ENCODE measurements at regions not wholly inside any gene's neighbourhood (a gene's known extent, or its start where the extent isn't known, plus 50 kb on each side); places are given as distances from the start of the nearest gene placed in this dataset.
A peak's percentile ranks its signal among the peaks of the same experiment; 100 is the strongest.

DNA sequence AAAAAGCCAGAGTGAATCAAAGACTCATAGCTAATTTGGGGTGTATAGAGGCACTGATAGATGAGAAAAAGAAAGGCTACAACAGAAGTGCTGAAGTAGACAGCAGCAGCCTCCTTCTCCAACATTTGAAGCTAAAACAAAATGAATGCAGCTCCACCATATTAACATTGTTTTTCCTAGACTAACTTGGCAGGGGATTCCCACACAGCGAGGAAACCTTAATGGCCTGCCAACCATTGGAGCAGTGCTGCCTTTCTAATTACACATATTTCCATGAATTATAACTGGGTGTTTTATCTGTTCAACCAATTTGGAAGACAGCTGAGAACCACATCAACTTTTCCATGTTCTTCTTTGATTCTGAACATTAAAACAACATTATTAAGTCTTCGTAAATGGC, 478.6 kb downstream of the LIG4 start:
- in situ Hi-C loops (cut with HindIII; ENCODE audit: low sequenced_read_pairs) = no loop called here
- peak; percentile 52 for DNase-seq (ENCODE audit: low spot score)

- in situ Hi-C loops (cut with HindIII; ENCODE audit: low sequenced_read_pairs) = no loop called here
- no peak for DNase-seq (ENCODE audit: low spot score)
These were observed 479.2 kb downstream of the LIG4 start for GRCh38 chr13:107736170-107736569.

GRCh38 chr13:107734891-107735625, 480.3 kb downstream of the LIG4 start:
- peak; percentile 84 for DNase-seq (ENCODE audit: low spot score)
- in situ Hi-C loops (cut with HindIII; ENCODE audit: low sequenced_read_pairs) = no loop called here

GRCh38 chr13:107733276-107733675, 482.1 kb downstream of the LIG4 start:
- in situ Hi-C loops (cut with HindIII; ENCODE audit: low sequenced_read_pairs) = no loop called here

DNA sequence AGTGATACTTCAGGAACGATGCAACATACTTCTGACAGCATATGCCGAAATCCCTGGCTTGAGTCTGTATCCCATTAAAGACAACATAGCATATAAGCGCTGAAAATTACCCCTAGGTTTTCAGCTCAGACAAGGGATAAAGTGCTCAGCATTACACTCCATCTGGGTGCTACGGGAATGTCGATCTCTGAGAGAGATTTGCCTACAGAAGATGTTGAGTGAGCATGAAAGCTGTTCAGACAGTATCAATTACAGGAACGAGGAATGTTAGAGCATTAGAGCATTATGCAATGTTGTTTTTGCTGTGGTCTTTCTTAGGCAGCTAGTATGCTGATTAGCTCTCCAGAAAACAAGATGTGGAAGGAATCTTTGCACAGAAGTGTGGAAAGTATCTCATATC, 484.5 kb downstream of the LIG4 start:
- no peak for DNase-seq (ENCODE audit: low spot score)
- in situ Hi-C loops (cut with HindIII; ENCODE audit: low sequenced_read_pairs) = no loop called here

More at GRCh38 chr13:107733276-107733675, 482.1 kb downstream of the LIG4 start:
- DNase-seq (ENCODE audit: low spot score) = no peak

- no peak for DNase-seq (ENCODE audit: low spot score)
- in situ Hi-C loops (cut with HindIII; ENCODE audit: low sequenced_read_pairs) = no loop called here
These were observed 494.0 kb downstream of the LIG4 start for GRCh38 chr13:107721125-107721869.

DNA sequence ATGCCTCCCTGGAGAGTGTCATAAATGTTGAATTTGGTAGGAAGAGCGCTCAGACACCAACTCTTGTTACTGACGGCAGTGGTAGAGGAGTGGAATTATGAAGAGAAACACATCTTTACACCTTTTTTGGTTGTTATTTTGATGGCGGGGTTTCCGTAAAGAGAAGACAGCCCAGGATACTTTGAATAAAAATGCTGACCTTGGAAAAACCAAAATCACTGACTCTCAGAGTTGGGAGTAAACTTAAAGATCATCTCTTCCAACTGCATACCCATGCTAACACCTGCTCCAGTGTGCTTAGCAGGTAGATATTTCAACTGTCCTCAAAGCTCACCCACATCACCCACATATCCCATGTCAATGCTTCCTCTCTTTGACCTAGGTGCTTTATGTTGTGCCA, 498.6 kb downstream of the LIG4 start:
- in situ Hi-C loops (cut with HindIII; ENCODE audit: low sequenced_read_pairs) = no loop called here
- DNase-seq (ENCODE audit: low spot score) = no peak

DNA sequence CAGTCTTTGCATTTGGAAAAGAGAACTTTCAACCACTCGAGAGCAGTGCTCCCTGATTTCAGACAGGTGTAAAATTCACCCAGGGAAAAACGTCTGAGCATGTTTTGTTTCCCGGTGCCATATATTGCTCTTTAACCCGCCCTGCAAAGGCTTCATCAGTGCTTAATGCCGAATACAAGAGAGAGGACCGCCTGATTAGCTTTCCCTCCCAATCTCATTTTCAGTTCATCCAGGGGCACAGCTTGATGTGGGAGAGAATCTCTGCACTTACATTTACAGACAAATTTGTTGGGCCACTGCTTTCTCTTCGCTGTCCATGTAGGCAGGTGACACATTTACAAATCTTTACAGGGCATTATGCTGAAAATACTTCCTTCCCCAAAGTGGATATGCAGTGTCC, 499.1 kb downstream of the LIG4 start:
- in situ Hi-C loops (cut with HindIII; ENCODE audit: low sequenced_read_pairs) = no loop called here
- no peak for DNase-seq (ENCODE audit: low spot score)

- in situ Hi-C loops (cut with HindIII; ENCODE audit: low sequenced_read_pairs) = no loop called here
- DNase-seq (ENCODE audit: low spot score) = peak; percentile 55
These were observed 499.8 kb downstream of the LIG4 start for GRCh38 chr13:107715496-107715895.

- in situ Hi-C loops (cut with HindIII; ENCODE audit: low sequenced_read_pairs) = no loop called here
- no peak for DNase-seq (ENCODE audit: low spot score)
These were observed 502.0 kb downstream of the LIG4 start for GRCh38 chr13:107713314-107713713.

DNA sequence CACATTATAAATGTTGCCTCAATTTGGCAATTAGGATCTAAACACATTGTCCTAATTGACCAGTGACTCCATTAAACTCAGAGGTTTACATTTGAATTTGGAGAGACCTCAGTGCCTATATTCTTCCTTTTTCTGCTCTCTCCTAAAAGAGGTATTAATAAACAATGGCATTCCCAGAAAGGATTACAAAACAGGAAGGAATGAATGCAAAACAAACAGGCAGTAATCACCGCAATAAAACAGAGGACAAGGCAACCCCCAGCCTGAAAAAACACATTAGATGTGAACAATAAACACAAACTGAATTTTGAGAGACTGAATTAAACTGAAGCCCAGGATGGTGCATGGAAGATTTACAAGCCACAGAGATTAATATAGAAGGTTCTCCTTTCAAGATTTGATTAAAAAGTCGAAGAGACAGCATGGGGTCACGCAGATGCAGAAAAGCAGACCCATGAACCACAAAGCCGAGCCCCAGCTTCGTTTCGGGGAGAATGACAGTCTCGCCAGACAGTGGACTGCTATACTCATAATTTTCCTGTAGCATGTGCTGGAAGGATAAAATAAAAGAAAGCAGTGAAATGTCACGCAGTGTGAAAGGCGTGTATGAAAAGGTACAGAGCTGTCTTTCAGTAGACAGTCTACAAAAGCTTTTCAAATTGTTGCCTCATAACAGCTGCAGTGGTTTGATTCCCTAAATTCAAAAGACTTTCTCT, 503.0 kb downstream of the LIG4 start:
- in situ Hi-C loops (cut with HindIII; ENCODE audit: low sequenced_read_pairs) = no loop called here

GRCh38 chr13:107690181-107690580, 525.2 kb downstream of the LIG4 start:
- in situ Hi-C loops (cut with HindIII; ENCODE audit: low sequenced_read_pairs) = no loop called here
- no peak for DNase-seq (ENCODE audit: low spot score)

More for the DNA sequence above, 503.0 kb downstream of the LIG4 start:
- no peak for DNase-seq (ENCODE audit: low spot score)

GRCh38 chr13:107685876-107686275, 529.5 kb downstream of the LIG4 start:
- no peak for DNase-seq (ENCODE audit: low spot score)
- in situ Hi-C loops (cut with HindIII; ENCODE audit: low sequenced_read_pairs) = no loop called here

DNA sequence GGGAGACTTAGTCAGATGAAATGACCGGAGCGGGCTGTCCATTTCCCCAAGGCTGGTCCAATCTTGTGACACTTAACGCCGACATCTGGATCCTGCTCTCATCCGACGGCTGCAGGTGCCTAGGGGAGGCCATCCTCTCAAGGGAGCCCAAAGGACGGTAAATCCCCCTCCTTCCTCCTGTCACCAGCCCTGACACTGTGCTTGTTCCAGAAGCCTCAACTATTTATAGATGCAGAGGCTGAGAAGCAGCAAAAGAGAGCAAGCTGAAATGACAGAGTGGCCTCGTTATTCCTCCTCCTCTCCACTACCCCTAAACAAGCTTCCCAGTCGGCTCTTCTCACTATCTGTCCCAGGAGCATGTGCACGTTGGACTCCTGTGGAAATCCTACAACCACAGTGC, 533.7 kb downstream of the LIG4 start:
- DNase-seq (ENCODE audit: low spot score) = no peak
- in situ Hi-C loops (cut with HindIII; ENCODE audit: low sequenced_read_pairs) = no loop called here

DNA sequence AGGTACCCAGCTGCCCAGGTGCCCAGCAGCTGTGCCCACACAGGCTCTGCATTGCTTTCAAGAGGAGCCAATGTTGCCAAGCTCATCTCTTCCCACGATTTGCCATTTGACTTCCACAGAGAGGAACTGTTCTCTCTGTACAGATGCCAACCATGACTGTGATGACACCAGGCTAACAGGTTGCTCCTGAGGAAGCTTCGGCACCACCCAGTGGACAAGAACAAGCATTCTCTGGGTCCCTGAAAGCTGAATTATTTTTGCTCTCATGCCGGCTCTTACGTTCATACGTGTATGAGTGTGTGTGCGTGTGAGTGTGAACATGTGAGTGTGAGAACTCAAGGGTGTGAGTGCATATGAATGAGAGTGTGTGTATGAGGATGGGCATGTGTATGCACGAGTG, 535.2 kb downstream of the LIG4 start:
- in situ Hi-C loops (cut with HindIII; ENCODE audit: low sequenced_read_pairs) = no loop called here

GRCh38 chr13:107678075-107678689, 537.2 kb downstream of the LIG4 start:
- in situ Hi-C loops (cut with HindIII; ENCODE audit: low sequenced_read_pairs) = no loop called here
- DNase-seq (ENCODE audit: low spot score) = no peak

More for the DNA sequence above, 535.2 kb downstream of the LIG4 start:
- DNase-seq (ENCODE audit: low spot score) = no peak

DNA sequence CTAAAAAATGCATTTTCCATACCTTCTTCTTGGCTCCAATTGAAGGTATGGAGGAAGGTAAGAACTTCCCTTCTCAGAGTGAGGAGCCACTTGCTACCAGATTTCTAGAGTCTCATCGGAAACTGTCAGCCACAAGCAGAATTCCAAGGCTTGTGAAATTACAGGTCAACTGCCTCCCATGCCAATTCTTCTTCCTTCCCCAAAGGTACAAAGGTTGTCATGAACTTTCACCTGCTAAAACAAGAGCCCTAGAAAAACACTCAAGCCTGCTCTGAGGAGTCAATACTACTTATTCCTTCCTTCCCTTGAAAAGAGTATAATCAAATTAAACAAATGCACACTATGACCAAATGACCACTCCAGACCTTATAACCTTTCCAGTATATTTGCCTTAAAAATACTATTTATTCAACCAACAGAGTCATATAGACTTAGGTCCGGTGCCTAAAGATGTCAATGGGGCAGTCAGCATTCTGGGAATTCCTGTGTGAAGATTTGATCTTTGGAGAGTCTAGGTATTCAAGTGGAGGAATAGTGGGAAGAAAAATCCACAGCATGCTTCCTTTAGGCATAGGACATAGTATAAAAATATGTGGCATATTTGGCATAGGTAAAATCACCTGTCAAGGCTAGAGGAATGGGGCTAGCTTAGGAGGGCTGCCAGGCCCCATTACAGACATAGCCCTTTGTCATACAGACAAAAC, 539.3 kb downstream of the LIG4 start:
- in situ Hi-C loops (cut with HindIII; ENCODE audit: low sequenced_read_pairs) = no loop called here
- DNase-seq (ENCODE audit: low spot score) = no peak

DNA sequence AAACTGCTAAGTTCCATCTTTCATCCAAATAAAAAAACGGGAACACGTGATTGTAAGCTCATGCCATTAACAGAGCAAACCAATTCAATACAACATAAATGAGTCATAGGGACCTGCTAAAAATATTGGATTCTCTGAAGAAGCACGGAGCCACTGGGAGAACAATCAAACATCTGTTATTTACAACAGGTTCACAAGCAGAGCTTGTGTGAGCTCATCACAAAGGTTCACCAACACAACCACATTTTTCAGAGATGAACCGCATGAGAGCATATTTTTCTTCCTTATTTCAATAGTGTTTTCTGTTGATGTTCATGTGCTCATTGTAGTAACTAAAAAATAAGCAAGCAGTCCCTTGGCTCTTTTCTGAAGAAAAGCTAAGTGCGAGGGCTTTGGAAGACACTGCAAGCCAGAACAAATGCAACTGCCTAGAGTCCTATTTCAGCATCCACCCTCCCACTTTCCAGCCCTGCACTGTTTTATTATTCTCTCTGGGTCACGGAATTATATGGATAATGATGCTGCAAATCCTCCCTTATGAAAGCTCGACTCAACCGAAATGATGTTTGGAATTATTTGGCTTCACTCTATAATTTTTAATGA, 545.8 kb downstream of the LIG4 start:
- in situ Hi-C loops (cut with HindIII; ENCODE audit: low sequenced_read_pairs) = no loop called here
- DNase-seq (ENCODE audit: low spot score) = no peak
